GM12872 (cell line): ENCODE measurements at regions not wholly inside any gene's neighbourhood (a gene's known extent, or its start where the extent isn't known, plus 50 kb on each side); places are given as distances from the start of the nearest gene placed in this dataset.

Experiments
- CTCF ChIP-seq: IDR thresholded peaks from 3 replicates; pipeline ENCODE4 v1.5.1; 2011; ENCODE audit warnings: low read depth, mild to moderate bottlenecking, low read length, moderate library complexity; ENCODE audit not compliant: insufficient read depth

DNA sequence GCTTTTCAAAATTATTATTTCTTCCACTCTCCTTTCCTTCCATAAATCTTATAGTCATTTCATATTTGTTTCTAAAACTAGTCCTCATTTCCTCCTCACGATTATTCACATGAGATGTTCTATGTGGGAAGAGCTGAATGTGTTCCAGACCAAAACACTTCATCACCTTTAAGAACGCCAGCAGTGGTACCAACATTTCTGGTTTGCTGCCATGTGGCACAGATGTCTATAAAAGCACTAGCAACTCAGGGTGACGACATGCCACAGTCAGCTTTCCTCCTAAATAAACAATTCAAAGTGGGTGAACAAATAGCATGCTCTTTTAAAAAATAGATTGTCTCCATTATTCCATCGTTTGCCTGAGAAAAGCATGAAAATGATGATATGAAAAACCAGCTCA lies 1217.8 kb upstream of the ADGRL2 start:
- no peak for TF ChIP-seq CTCF

- no peak for TF ChIP-seq CTCF
Observed at GRCh38 chr1:80579055-80579454, 1221.7 kb upstream of the ADGRL2 start.

GRCh38 chr1:80566867-80567266 lies 1233.9 kb upstream of the ADGRL2 start:
- TF ChIP-seq CTCF: no peak

DNA sequence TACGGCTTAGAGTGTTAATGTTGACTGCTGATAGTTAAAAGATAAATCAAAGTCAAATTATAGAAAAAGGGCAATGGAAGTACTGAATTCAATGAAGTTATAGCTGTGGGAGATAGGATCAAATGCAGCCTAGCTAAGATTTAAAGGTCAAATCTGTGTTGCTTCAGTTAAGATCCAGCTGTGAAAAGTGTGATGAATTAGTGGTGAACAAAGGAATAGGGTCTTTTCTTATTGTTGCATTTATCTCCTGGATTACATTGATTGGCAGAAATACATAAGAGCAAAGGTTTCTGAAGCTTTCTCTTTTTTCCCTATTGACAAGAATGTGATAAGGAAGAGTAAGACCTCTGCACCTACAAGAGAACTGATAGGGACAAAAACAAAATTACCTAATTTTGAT lies 1234.6 kb upstream of the ADGRL2 start:
- TF ChIP-seq CTCF: no peak

DNA sequence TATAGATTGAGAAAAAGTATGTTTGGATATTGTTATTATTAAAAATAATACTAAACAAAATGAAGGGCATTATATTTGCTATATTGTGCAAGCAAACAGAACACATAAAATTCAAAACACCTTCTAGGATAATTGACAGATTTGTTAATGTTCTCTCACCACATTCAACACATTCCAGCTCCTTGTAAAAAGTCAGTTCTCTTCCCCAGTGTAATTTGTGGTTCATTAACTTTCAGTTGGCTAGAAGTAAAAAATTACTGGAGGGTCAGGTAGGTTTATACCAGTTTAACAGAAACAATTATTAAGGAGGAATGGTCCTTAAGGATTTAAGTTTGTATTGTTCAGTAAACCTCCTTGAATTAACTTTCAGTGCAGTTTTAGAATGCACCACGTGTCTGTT lies 1235.3 kb upstream of the ADGRL2 start:
- no peak for TF ChIP-seq CTCF

DNA sequence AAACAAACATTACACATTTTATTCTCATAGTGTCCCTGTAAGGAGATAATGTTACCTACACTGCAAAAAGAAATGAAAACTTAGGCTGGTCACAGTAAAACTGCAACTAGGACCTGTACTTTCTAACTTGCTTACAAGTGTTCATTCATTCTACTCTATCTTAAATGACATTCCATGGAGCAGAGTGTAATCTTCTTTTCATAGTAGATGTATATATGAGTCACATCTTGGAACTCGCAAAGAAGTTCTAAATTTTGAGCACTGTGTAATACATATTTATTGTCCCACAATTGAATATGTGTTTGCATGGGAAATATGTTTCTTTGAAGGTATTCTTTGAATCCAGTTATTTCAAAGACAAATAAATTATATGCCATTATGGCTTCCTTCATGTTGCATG lies 1258.5 kb upstream of the ADGRL2 start:
- no peak for TF ChIP-seq CTCF

- TF ChIP-seq CTCF: no peak
Observed at GRCh38 chr1:80540596-80540995, 1260.1 kb upstream of the ADGRL2 start.

DNA sequence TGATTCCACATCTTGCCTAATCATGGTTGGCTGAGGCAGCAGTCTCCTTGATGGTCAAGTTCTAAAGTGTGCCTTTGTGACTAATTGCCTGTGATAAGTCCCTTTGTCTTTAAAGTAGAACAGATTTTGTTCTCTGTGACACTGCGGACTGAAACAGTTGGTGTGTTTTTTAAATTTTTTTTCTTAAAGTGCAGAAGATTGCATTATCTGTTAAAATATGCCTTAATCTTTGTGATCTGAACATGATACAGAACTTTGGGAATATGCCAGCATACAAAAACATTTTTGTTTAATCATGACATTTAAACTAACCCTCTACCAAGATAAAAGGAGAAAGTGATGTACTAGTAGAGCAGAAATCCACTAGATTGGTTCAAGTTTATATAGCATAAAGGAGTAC lies 1260.6 kb upstream of the ADGRL2 start:
- no peak for TF ChIP-seq CTCF
